Activated naive CD4-positive, alpha-beta T cell treated with anti-CD3 and anti-CD28 coated beads, Interleukin-2, amount 50 U/mL, for 72 hours (primary cell): ENCODE measurements at regions not wholly inside any gene's neighbourhood (a gene's known extent, or its start where the extent isn't known, plus 50 kb on each side); places are given as distances from the start of the nearest gene placed in this dataset.
A peak's percentile ranks its signal among the peaks of the same experiment; 100 is the strongest.

Source experiments
- ATAC-seq, 2 donors: fragments of 150-1000 bp; cut with Tn5 transposase; 2 replicates each; pipeline ENCODE4 v1.10.0; 2021; ENCODE audit warnings: mild to moderate bottlenecking in 2 of 2, moderate library complexity in 2 of 2
- DNase-seq, 2 donors: peaks; one replicate each; pipeline ENCODE4 v3.0.0; 2021 to 2022; ENCODE audit warnings: low spot score in 2 of 2
- H3K27ac Mint-ChIP-seq, 2 donors: one replicate each; pipeline ENCODE4 v1.8.0; 2022; ENCODE audit warnings: mild to moderate bottlenecking in 2 of 2, mixed read lengths in 2 of 2
- H3K36me3 Mint-ChIP-seq, 2 donors: one replicate each; pipeline ENCODE4 v1.8.0; 2022; ENCODE audit warnings: mixed read lengths in 2 of 2
- H3K9me3 Mint-ChIP-seq, 2 donors: one replicate each; pipeline ENCODE4 v1.8.0; 2022; ENCODE audit warnings: mixed read lengths in 2 of 2

GRCh38 chr18:73797419-73797818, 350.2 kb downstream of the FBXO15 start:
- no peaks in the 10 kb centered on the region for H3K9me3 Mint-ChIP-seq
- no peak for DNase-seq
- H3K36me3 Mint-ChIP-seq, result no peaks in the 10 kb centered on the region
- ATAC-seq, result no peak
- no peak overlapping the region for H3K27ac Mint-ChIP-seq

DNA sequence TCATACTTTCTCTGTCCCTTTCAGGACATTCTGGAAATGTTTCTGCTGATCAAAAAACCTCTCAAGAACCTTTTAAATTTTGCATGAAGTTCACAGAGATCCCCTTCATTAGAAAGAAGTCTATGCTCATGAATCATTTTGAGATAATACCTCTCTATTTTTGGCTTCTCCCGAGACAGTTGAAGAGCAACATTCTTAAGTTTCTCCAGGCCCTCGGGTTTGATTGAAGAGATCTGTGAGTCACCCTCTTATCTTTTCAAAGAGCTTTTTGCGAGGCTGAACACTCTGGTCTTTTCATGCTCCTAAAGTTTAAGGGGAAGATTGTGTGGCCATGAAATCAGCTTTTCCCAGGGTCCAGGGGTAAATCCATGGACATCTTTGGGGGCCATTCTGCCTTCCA, 354.2 kb downstream of the FBXO15 start:
- DNase-seq, result no peak
- no peak for ATAC-seq
- no peaks in the 10 kb centered on the region for H3K9me3 Mint-ChIP-seq
- H3K36me3 Mint-ChIP-seq, result no peaks in the 10 kb centered on the region
- no peak overlapping the region for H3K27ac Mint-ChIP-seq

- DNase-seq, result no peak
- ATAC-seq, result no peak
Measured at GRCh38 chr18:73791081-73791480, 356.6 kb downstream of the FBXO15 start.

GRCh38 chr18:73790587-73790986, 357.0 kb downstream of the FBXO15 start:
- no peaks in the 10 kb centered on the region for H3K9me3 Mint-ChIP-seq
- ATAC-seq (no peak), DNase-seq (no peak)
- no peaks in the 10 kb centered on the region for H3K36me3 Mint-ChIP-seq
- H3K27ac Mint-ChIP-seq, result no peak overlapping the region

More at GRCh38 chr18:73791081-73791480, 356.6 kb downstream of the FBXO15 start:
- Mint-ChIP-seq H3K36me3 (no peaks in the 10 kb centered on the region), H3K27ac (no peak overlapping the region), H3K9me3 (no peaks in the 10 kb centered on the region)

GRCh38 chr18:73787316-73787715, 360.3 kb downstream of the FBXO15 start:
- DNase-seq (no peak), ATAC-seq (no peak)
- no peak overlapping the region for H3K27ac Mint-ChIP-seq
- H3K36me3 Mint-ChIP-seq, result no peaks in the 10 kb centered on the region
- H3K9me3 Mint-ChIP-seq, result no peaks in the 10 kb centered on the region

DNA sequence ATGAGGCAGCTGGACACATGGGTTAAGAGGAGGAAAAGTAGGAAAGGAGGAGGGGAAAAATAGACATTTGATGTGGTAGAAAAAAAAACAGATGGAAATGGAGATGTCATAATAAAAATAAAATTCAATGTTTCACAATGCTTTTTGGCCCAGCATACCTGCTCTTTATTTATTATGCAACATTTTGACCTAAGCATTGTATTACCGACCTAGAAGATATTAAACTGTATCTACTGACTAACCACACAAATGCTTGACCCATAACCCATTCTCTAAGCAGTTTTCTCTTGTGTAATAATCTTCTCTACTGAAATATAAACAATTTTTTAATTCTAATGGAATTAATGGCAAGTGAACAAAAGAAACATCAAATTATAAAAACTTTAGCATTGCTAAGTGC, 362.3 kb downstream of the FBXO15 start:
- no peaks in the 10 kb centered on the region for H3K36me3 Mint-ChIP-seq
- H3K9me3 Mint-ChIP-seq, result no peaks in the 10 kb centered on the region
- H3K27ac Mint-ChIP-seq, result no peak overlapping the region
- ATAC-seq (no peak), DNase-seq (no peak)

- DNase-seq, result no peak
- no peaks in the 10 kb centered on the region for H3K9me3 Mint-ChIP-seq
- H3K27ac Mint-ChIP-seq, result peak overlapping the region in 1 of 2 donors; percentile 59
- ATAC-seq, result no peak
- H3K36me3 Mint-ChIP-seq, result no peaks in the 10 kb centered on the region
Measured at GRCh38 chr18:73784853-73785252, 362.8 kb downstream of the FBXO15 start.

- DNase-seq (no peak), ATAC-seq (no peak)
- Mint-ChIP-seq H3K27ac (no peak overlapping the region), H3K36me3 (no peaks in the 10 kb centered on the region), H3K9me3 (peaks cover 0 to 2% of the 10 kb centered on the region in 2 donors)
Measured at GRCh38 chr18:73782405-73782804, 365.2 kb downstream of the FBXO15 start.

GRCh38 chr18:73780218-73780617, 367.4 kb downstream of the FBXO15 start:
- Mint-ChIP-seq H3K36me3 (no peaks in the 10 kb centered on the region), H3K27ac (no peak overlapping the region), H3K9me3 (peaks cover 0 to 4% of the 10 kb centered on the region in 2 donors)
- no peak for DNase-seq
- no peak for ATAC-seq

GRCh38 chr18:73778032-73778359, 369.6 kb downstream of the FBXO15 start:
- H3K36me3 Mint-ChIP-seq, result no peaks in the 10 kb centered on the region
- no peak overlapping the region for H3K27ac Mint-ChIP-seq
- H3K9me3 Mint-ChIP-seq, result peaks cover 0 to 4% of the 10 kb centered on the region in 2 donors
- ATAC-seq, result no peak
- DNase-seq, result no peak

- no peaks in the 10 kb centered on the region for H3K36me3 Mint-ChIP-seq
- ATAC-seq (no peak), DNase-seq (no peak)
- H3K27ac Mint-ChIP-seq, result no peak overlapping the region
- H3K9me3 Mint-ChIP-seq, result peaks cover 0 to 4% of the 10 kb centered on the region in 2 donors
Measured at GRCh38 chr18:73777356-73778031, 370.1 kb downstream of the FBXO15 start.

DNA sequence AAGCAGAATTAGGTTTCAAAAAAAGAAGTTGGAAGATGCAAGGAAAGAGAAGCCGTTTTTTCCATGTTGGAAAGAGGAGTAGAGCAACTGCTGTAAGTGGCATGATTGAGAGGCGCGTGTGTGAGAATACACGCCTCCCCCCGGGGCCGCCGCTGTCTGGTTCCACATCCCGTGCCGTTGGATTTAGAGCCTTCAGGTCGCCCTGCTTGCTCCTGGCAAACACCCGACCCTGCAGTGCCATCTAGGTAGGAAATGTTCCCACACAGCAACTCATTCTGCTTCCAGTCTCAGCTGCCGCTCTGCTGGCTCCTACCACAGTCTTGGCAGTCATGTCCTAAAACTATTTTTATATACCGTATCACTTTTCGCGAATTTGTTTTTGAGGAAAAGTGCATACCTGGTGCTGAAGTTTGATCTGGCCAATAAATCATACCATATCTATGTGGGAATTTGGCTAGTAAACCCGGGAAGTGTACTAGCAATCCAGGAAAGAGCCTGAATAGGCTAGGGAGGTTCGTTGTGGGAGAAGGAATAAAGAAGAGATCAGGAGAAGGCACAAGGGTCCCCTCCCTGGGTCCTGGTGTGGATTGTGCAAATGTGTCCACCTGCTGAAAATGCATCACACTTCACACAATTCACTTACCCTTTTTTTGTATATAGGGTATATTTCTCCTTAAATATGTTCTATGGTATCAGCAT, 372.7 kb downstream of the FBXO15 start:
- ATAC-seq (no peak), DNase-seq (no peak)
- H3K9me3 Mint-ChIP-seq, result peaks cover 0 to 4% of the 10 kb centered on the region in 2 donors
- no peak overlapping the region for H3K27ac Mint-ChIP-seq
- no peaks in the 10 kb centered on the region for H3K36me3 Mint-ChIP-seq

- Mint-ChIP-seq H3K9me3 (peaks cover 0 to 4% of the 10 kb centered on the region in 2 donors), H3K36me3 (peaks cover 0 to 7% of the 10 kb centered on the region in 2 donors), H3K27ac (no peak overlapping the region)
- ATAC-seq (no peak), DNase-seq (no peak)
Measured at GRCh38 chr18:73768043-73768442, 379.6 kb downstream of the FBXO15 start.

DNA sequence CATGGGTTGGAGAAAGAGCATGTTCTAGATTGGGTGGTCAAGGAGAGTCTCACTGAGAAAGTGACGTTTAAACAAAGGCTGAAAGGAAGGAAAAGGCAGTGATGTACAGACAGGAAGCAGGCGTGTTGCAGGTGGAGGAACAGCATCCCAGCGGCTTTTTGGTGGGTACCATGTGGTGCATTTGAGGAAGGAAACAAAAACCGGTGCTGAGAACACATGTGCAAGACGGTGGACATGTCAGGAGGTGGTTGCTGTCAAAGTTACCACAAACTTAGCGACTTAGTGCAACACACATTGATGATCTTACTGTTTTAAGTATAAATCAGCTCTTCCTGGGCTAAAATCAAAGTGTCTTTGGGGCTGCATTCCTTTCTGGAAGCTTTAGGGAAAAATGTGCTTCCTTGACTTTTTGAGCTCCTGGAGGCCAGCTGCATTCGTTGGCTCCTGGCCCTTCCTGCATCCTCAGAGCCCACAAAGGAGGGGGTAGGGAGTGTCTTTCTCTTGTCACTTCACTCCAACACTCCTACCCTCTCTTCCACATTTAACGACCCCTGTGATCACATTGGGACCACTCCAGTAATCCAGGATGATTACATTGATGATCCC, 380.6 kb downstream of the FBXO15 start:
- ATAC-seq (no peak), DNase-seq (no peak)
- H3K9me3 Mint-ChIP-seq, result peaks cover 0 to 4% of the 10 kb centered on the region in 2 donors
- peaks cover 0 to 7% of the 10 kb centered on the region in 2 donors for H3K36me3 Mint-ChIP-seq
- no peak overlapping the region for H3K27ac Mint-ChIP-seq

GRCh38 chr18:73758446-73758845, 389.2 kb downstream of the FBXO15 start:
- Mint-ChIP-seq H3K27ac (no peak overlapping the region), H3K36me3 (no peaks in the 10 kb centered on the region), H3K9me3 (peaks cover 0 to 6% of the 10 kb centered on the region in 2 donors)
- no peak for DNase-seq
- ATAC-seq, result no peak

- Mint-ChIP-seq H3K9me3 (peaks cover 0 to 3% of the 10 kb centered on the region in 2 donors), H3K27ac (peak overlapping the region in 1 of 2 donors; percentile 22), H3K36me3 (no peaks in the 10 kb centered on the region)
- ATAC-seq, result no peak
- no peak for DNase-seq
Measured at GRCh38 chr18:73756256-73757091, 391.2 kb downstream of the FBXO15 start.

DNA sequence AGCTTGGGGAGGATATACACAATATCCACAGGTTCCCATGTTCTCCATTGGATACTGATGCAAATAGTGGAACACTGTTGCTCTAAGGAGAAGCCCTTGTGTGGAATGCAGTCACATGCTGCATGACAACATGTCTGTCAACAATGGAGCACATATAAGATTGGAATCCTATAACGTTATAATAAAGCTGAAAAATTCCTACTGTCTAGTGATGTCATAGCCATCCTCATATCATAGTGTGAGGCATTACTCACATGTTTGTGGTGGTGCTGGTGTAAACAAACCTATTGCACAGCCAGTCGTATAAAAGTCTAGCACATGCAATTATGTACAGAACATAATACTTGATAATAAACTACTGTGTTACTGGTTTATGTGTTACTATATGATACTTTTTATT, 394.7 kb downstream of the FBXO15 start:
- no peak for ATAC-seq
- peaks cover 0 to 3% of the 10 kb centered on the region in 2 donors for H3K9me3 Mint-ChIP-seq
- no peak for DNase-seq
- no peak overlapping the region for H3K27ac Mint-ChIP-seq
- H3K36me3 Mint-ChIP-seq, result no peaks in the 10 kb centered on the region
